Right lobe of liver (tissue), 6 donors: ENCODE measurements at regions not wholly inside any gene's neighbourhood (a gene's known extent, or its start where the extent isn't known, plus 50 kb on each side); places are given as distances from the start of the nearest gene placed in this dataset.

ENCODE experiments used
- ATAC-seq, 4 donors: fragments of 200-7000 bp; cut with Tn5 transposase; one replicate each; pipeline ENCODE4 v1.9.1; 2020; ENCODE audit warnings: mild to moderate bottlenecking in 4 of 4, moderate library complexity in 4 of 4
- DNase-seq, 3 donors: peaks; one replicate each; pipeline ENCODE4 v3.0.0-alpha.2; 2020
- H3K27ac ChIP-seq, 3 donors: fragments of 200-600 bp; one replicate each; pipeline ENCODE4 v1.8.0; 2022
- H3K27me3 ChIP-seq, 2 donors: fragments of 200-600 bp; one replicate each; pipeline ENCODE4 v1.8.0; 2022
- H3K36me3 ChIP-seq, 4 donors: fragments of 200-600 bp; sonication (generic) in 1 of 4; one replicate each; pipeline versions ENCODE4 v1.5.1 to v1.8.0; 2017 to 2022; ENCODE audit warnings: control low read depth in 1 of 4
- H3K4me1 ChIP-seq, 4 donors: fragments of 200-600 bp; sonication (generic) in 1 of 4; one replicate each; pipeline versions ENCODE4 v1.5.1 to v1.8.0; 2017 to 2022; ENCODE audit warnings: control low read depth in 1 of 4
- H3K4me3 ChIP-seq, 3 donors: fragments of 200-600 bp; one replicate each; pipeline ENCODE4 v1.8.0; 2022
- H3K9me3 ChIP-seq, 4 donors: fragments of 200-600 bp; sonication (generic) in 1 of 4; one replicate each; pipeline versions ENCODE4 v1.5.1 to v1.8.0; 2017 to 2022; ENCODE audit warnings: control low read depth in 1 of 4
- CTCF ChIP-seq, 4 donors: fragments of 200-600 bp in 3 of 4; fragments of 450-650 bp in 1 of 4; IDR thresholded peaks; one replicate each; pipeline versions ENCODE4 v1.5.1 to v1.8.0; 2016 to 2022; ENCODE audit warnings: antibody characterized with exemption in 4 of 4, mild to moderate bottlenecking in 2 of 4
- POLR2A ChIP-seq: fragments of 450-650 bp; IDR thresholded peaks from one replicate; pipeline ENCODE4 v1.6.1; 2017; ENCODE audit warnings: antibody characterized with exemption, mild to moderate bottlenecking
- WGBS: methylation state at CpG from one replicate; pipeline ENCODE4 v1.1.6; 2018; ENCODE audit warnings: low coverage, low lambda C conversion rate; ENCODE audit not compliant: insufficient coverage; ENCODE audit errors: missing lambda C conversion rate; 5-methylcytosine and 5-hydroxymethylcytosine counted together
- intact Hi-C, 2 donors: fragments of 100-400 bp; cut with DNase I; formaldehyde crosslinking; loops; one replicate each; pipeline versions ENCODE4 v1.11.2 to v1.14.1; 2022
- donor health status: DM: no; HTN: yes; CAD: no.
- donor health status: DM: no; HTN: no; CAD: no.
- donor health status: DM: no; HTN: no; CAD: no.
- donor health status: DM: no; HTN: yes; CAD: no.
- donor health status: DM: no; HTN: yes; CAD: no.

- DNase-seq (no peak), ATAC-seq (no peak)
- no peaks in the 10 kb centered on the region for H3K36me3 ChIP-seq
- no peak for TF ChIP-seq POLR2A
- no peak for TF ChIP-seq CTCF (IDR thresholded peaks at IDR 0.05)
- H3K27ac ChIP-seq, result no peak overlapping the region
- H3K27me3 ChIP-seq, result no peaks in the 10 kb centered on the region
- intact Hi-C loops, result no loop called here
- H3K4me1 ChIP-seq, result no peaks in the 10 kb centered on the region
- H3K9me3 ChIP-seq, result no peaks in the 10 kb centered on the region
- H3K4me3 ChIP-seq, result peak overlapping the region in 1 of 3 donors; percentile 34
- 53% methylated on average over 1 of the region's 1 CpG for WGBS
Observed at GRCh38 chr2:187003611-187004010, 154.6 kb upstream of the ZSWIM2 start.

GRCh38 chr2:187003038-187003554 lies 154.1 kb upstream of the ZSWIM2 start:
- intact Hi-C loops, result no loop called here
- H3K27me3 ChIP-seq, result no peaks in the 10 kb centered on the region
- no peaks in the 10 kb centered on the region for H3K36me3 ChIP-seq
- no peaks in the 10 kb centered on the region for H3K4me1 ChIP-seq
- no peaks in the 10 kb centered on the region for H3K9me3 ChIP-seq
- TF ChIP-seq POLR2A (no peak), CTCF (IDR thresholded peaks at IDR 0.05) (no peak)
- no peak for DNase-seq
- WGBS, result 86% methylated on average over 11 of the region's 32 CpGs
- H3K27ac ChIP-seq, result no peak overlapping the region
- ATAC-seq, result peak in 2 of 4 donors; percentile 14 to 34
- H3K4me3 ChIP-seq, result peak overlapping the region in 1 of 3 donors; percentile 34

- intact Hi-C loops, result no loop called here
- H3K27ac ChIP-seq, result no peak overlapping the region
- 78% methylated on average over 12 of the region's 18 CpGs for WGBS
- no peaks in the 10 kb centered on the region for H3K9me3 ChIP-seq
- TF ChIP-seq CTCF (IDR thresholded peaks at IDR 0.05), result no peak
- no peaks in the 10 kb centered on the region for H3K27me3 ChIP-seq
- no peak for ATAC-seq
- H3K4me1 ChIP-seq, result no peaks in the 10 kb centered on the region
- no peak overlapping the region for H3K4me3 ChIP-seq
- DNase-seq, result no peak
- no peaks in the 10 kb centered on the region for H3K36me3 ChIP-seq
Observed at GRCh38 chr2:187002242-187002641, 153.3 kb upstream of the ZSWIM2 start.

GRCh38 chr2:187001248-187001647 lies 152.3 kb upstream of the ZSWIM2 start:
- Histone ChIP-seq H3K4me1 (no peaks in the 10 kb centered on the region), H3K9me3 (no peaks in the 10 kb centered on the region), H3K27me3 (no peaks in the 10 kb centered on the region), H3K4me3 (no peak overlapping the region), H3K36me3 (no peaks in the 10 kb centered on the region), H3K27ac (no peak overlapping the region)
- 70% methylated on average over 4 of the region's 7 CpGs for WGBS
- no peak for DNase-seq
- intact Hi-C loops, result no loop called here
- TF ChIP-seq CTCF (IDR thresholded peaks at IDR 0.05), result no peak
- TF ChIP-seq POLR2A, result no peak
- ATAC-seq, result no peak

GRCh38 chr2:186995092-186995491 lies 146.1 kb upstream of the ZSWIM2 start:
- no peak for TF ChIP-seq POLR2A
- Histone ChIP-seq H3K4me3 (no peak overlapping the region), H3K27me3 (no peaks in the 10 kb centered on the region), H3K9me3 (no peaks in the 10 kb centered on the region), H3K27ac (no peak overlapping the region), H3K36me3 (no peaks in the 10 kb centered on the region), H3K4me1 (no peaks in the 10 kb centered on the region)
- DNase-seq (no peak), ATAC-seq (peak in 2 of 4 donors; percentile 65 to 93)
- WGBS, result 21% methylated on average over 2 of the region's 2 CpGs
- intact Hi-C loops, result no loop called here
